ENCODE measurements at regions not wholly inside any gene's neighbourhood (a gene's known extent, or its start where the extent isn't known, plus 50 kb on each side); places are given as distances from the start of the nearest gene placed in this dataset.

DNA sequence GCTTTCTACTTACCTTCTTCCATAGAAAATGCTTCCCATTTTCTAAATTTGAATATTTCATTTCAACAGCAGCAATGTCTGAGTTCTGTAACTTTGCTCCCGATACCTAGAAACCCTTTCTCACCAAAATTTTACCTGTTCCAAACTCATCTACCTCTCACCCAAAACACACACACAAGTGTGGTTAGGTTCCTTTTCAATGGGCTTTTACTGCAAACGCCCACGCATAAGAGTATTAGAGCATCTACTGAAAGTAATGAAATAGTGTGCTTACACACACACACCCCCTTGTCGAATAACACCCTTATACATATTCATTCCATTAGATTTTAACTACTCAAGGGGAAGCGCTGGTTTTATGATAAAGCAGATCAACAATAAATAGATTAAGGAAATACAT lies 610.3 kb upstream of the AADAT start:
- H3K36me3 ChIP-seq (ENCODE audit: insufficient read depth), result no peaks in the 10 kb centered on the region
- H3K4me3 ChIP-seq, result no peak overlapping the region
- H3K79me2 ChIP-seq (replicated peaks; ENCODE audit: insufficient read depth), result no peaks in the 10 kb centered on the region
- TF ChIP-seq, protein P1, sequence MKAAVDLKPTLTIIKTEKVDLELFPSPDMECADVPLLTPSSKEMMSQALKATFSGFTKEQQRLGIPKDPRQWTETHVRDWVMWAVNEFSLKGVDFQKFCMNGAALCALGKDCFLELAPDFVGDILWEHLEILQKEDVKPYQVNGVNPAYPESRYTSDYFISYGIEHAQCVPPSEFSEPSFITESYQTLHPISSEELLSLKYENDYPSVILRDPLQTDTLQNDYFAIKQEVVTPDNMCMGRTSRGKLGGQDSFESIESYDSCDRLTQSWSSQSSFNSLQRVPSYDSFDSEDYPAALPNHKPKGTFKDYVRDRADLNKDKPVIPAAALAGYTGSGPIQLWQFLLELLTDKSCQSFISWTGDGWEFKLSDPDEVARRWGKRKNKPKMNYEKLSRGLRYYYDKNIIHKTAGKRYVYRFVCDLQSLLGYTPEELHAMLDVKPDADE (IDR thresholded peaks at IDR 0.05), result no peak
- TF ChIP-seq POLR2AphosphoS5 (IDR thresholded peaks at IDR 0.05; ENCODE audit: low read depth) (no peak), STAT1 (IDR thresholded peaks at IDR 0.05; ENCODE audit: unreplicated experiment) (no peak), CREB1 (CRISPR knock-in tag; IDR thresholded peaks at IDR 0.05; ENCODE audit: low read depth) (no peak), ZNF331 (CRISPR knock-in tag; IDR thresholded peaks at IDR 0.05; ENCODE audit: low read depth) (no peak), NANOG (IDR thresholded peaks at IDR 0.05; ENCODE audit: borderline replicate concordance) (no peak), EZH2phosphoT487 (IDR thresholded peaks at IDR 0.05; ENCODE audit: unreplicated experiment) (no peak), JUNB (IDR thresholded peaks at IDR 0.05; ENCODE audit: unreplicated experiment) (no peak), ZNF114 (CRISPR knock-in tag; IDR thresholded peaks at IDR 0.05) (no peak)
- TF ChIP-seq, protein P2, sequence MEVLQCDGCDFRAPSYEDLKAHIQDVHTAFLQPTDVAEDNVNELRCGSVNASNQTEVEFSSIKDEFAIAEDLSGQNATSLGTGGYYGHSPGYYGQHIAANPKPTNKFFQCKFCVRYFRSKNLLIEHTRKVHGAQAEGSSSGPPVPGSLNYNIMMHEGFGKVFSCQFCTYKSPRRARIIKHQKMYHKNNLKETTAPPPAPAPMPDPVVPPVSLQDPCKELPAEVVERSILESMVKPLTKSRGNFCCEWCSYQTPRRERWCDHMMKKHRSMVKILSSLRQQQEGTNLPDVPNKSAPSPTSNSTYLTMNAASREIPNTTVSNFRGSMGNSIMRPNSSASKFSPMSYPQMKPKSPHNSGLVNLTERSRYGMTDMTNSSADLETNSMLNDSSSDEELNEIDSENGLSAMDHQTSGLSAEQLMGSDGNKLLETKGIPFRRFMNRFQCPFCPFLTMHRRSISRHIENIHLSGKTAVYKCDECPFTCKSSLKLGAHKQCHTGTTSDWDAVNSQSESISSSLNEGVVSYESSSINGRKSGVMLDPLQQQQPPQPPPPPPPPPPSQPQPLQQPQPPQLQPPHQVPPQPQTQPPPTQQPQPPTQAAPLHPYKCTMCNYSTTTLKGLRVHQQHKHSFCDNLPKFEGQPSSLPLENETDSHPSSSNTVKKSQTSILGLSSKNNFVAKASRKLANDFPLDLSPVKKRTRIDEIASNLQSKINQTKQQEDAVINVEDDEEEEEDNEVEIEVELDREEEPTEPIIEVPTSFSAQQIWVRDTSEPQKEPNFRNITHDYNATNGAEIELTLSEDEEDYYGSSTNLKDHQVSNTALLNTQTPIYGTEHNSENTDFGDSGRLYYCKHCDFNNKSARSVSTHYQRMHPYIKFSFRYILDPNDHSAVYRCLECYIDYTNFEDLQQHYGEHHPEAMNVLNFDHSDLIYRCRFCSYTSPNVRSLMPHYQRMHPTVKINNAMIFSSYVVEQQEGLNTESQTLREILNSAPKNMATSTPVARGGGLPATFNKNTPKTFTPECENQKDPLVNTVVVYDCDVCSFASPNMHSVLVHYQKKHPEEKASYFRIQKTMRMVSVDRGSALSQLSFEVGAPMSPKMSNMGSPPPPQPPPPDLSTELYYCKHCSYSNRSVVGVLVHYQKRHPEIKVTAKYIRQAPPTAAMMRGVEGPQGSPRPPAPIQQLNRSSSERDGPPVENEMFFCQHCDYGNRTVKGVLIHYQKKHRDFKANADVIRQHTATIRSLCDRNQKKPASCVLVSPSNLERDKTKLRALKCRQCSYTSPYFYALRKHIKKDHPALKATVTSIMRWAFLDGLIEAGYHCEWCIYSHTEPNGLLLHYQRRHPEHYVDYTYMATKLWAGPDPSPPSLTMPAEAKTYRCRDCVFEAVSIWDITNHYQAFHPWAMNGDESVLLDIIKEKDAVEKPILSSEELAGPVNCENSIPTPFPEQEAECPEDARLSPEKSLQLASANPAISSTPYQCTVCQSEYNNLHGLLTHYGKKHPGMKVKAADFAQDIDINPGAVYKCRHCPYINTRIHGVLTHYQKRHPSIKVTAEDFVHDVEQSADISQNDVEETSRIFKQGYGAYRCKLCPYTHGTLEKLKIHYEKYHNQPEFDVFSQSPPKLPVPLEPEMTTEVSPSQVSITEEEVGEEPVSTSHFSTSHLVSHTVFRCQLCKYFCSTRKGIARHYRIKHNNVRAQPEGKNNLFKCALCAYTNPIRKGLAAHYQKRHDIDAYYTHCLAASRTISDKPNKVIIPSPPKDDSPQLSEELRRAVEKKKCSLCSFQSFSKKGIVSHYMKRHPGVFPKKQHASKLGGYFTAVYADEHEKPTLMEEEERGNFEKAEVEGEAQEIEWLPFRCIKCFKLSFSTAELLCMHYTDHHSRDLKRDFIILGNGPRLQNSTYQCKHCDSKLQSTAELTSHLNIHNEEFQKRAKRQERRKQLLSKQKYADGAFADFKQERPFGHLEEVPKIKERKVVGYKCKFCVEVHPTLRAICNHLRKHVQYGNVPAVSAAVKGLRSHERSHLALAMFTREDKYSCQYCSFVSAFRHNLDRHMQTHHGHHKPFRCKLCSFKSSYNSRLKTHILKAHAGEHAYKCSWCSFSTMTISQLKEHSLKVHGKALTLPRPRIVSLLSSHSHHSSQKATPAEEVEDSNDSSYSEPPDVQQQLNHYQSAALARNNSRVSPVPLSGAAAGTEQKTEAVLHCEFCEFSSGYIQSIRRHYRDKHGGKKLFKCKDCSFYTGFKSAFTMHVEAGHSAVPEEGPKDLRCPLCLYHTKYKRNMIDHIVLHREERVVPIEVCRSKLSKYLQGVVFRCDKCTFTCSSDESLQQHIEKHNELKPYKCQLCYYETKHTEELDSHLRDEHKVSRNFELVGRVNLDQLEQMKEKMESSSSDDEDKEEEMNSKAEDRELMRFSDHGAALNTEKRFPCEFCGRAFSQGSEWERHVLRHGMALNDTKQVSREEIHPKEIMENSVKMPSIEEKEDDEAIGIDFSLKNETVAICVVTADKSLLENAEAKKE (CRISPR knock-in tag; IDR thresholded peaks at IDR 0.05), result no peak
- TF ChIP-seq, protein P3, sequence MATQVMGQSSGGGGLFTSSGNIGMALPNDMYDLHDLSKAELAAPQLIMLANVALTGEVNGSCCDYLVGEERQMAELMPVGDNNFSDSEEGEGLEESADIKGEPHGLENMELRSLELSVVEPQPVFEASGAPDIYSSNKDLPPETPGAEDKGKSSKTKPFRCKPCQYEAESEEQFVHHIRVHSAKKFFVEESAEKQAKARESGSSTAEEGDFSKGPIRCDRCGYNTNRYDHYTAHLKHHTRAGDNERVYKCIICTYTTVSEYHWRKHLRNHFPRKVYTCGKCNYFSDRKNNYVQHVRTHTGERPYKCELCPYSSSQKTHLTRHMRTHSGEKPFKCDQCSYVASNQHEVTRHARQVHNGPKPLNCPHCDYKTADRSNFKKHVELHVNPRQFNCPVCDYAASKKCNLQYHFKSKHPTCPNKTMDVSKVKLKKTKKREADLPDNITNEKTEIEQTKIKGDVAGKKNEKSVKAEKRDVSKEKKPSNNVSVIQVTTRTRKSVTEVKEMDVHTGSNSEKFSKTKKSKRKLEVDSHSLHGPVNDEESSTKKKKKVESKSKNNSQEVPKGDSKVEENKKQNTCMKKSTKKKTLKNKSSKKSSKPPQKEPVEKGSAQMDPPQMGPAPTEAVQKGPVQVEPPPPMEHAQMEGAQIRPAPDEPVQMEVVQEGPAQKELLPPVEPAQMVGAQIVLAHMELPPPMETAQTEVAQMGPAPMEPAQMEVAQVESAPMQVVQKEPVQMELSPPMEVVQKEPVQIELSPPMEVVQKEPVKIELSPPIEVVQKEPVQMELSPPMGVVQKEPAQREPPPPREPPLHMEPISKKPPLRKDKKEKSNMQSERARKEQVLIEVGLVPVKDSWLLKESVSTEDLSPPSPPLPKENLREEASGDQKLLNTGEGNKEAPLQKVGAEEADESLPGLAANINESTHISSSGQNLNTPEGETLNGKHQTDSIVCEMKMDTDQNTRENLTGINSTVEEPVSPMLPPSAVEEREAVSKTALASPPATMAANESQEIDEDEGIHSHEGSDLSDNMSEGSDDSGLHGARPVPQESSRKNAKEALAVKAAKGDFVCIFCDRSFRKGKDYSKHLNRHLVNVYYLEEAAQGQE (IDR thresholded peaks at IDR 0.05; ENCODE audit: unreplicated experiment), result no peak
- TF ChIP-seq, protein P4, sequence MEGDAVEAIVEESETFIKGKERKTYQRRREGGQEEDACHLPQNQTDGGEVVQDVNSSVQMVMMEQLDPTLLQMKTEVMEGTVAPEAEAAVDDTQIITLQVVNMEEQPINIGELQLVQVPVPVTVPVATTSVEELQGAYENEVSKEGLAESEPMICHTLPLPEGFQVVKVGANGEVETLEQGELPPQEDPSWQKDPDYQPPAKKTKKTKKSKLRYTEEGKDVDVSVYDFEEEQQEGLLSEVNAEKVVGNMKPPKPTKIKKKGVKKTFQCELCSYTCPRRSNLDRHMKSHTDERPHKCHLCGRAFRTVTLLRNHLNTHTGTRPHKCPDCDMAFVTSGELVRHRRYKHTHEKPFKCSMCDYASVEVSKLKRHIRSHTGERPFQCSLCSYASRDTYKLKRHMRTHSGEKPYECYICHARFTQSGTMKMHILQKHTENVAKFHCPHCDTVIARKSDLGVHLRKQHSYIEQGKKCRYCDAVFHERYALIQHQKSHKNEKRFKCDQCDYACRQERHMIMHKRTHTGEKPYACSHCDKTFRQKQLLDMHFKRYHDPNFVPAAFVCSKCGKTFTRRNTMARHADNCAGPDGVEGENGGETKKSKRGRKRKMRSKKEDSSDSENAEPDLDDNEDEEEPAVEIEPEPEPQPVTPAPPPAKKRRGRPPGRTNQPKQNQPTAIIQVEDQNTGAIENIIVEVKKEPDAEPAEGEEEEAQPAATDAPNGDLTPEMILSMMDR (conservative IDR thresholded peaks at IDR 0.05; ENCODE audit: low read depth in 2 of 2), result no peak
- H3K4me1 Mint-ChIP-seq, result no peaks in the 10 kb centered on the region; the same call in 2 of the 3 replicates
- no peaks in the 10 kb centered on the region for H3F3A ChIP-seq (replicated peaks; ENCODE audit: low read depth)
- H3K9me2 ChIP-seq (ENCODE audit: insufficient read depth), result 0 out of 2 replicates have a peak, but pooled peaks cover 2% of the 10 kb centered on the region
- no peak overlapping the region for H3K27ac ChIP-seq (ENCODE audit: low read depth)
- peaks cover 5% of the 10 kb centered on the region for H3K27me3 Mint-ChIP-seq (ENCODE audit: insufficient read depth, low read depth, poor library complexity)
- H3K27ac Mint-ChIP-seq, result no peak overlapping the region
- no peaks in the 10 kb centered on the region for H3K36me3 Mint-ChIP-seq (ENCODE audit: low read depth)
- no peak overlapping the region for H2AFZ ChIP-seq
- no peaks in the 10 kb centered on the region for H3K27me3 ChIP-seq (ENCODE audit: insufficient read depth)
- no peaks in the 10 kb centered on the region for H4K20me1 ChIP-seq (replicated peaks; ENCODE audit: insufficient read depth)
- no peaks in the 10 kb centered on the region for H3K9me3 Mint-ChIP-seq
- H3K4me2 ChIP-seq, result no peak overlapping the region
- H3K4me3 Mint-ChIP-seq, result no peak overlapping the region
- no peak for ATAC-seq
- H3K4me1 ChIP-seq (ENCODE audit: insufficient read depth), result no peaks in the 10 kb centered on the region
- DNase-seq (ENCODE audit: low spot score), result no peak

All from GM23338 (cell line).